Prostate gland (tissue), 2 donors: ENCODE measurements at regions not wholly inside any gene's neighbourhood (a gene's known extent, or its start where the extent isn't known, plus 50 kb on each side); places are given as distances from the start of the nearest gene placed in this dataset.

ENCODE experiments used
- DNase-seq: peaks from one replicate; pipeline ENCODE4 v3.0.0-alpha.2; 2019; ENCODE audit warnings: low spot score
- H3K27ac ChIP-seq, 2 donors: fragments of 200-600 bp; sonication (generic); 2 replicates each; pipeline ENCODE4 v1.5.1; 2017 to 2019
- H3K27me3 ChIP-seq: fragments of 200-600 bp; sonication (generic); replicated peaks from 2 replicates; pipeline ENCODE4 v1.5.1; 2019; ENCODE audit not compliant: insufficient read depth
- H3K36me3 ChIP-seq, 2 donors: fragments of 200-600 bp; sonication (generic); 1 replicate in 1 of 2; 2 replicates in 1 of 2; pipeline versions ENCODE4 v1.5.1 to v1.8.1; 2017 to 2019
- H3K4me1 ChIP-seq: fragments of 200-600 bp; sonication (generic); replicated peaks from 2 replicates; pipeline ENCODE4 v1.5.1; 2019
- H3K4me3 ChIP-seq, 2 donors: fragments of 200-600 bp; sonication (generic); 2 replicates each; pipeline ENCODE4 v1.5.1; 2017 to 2019
- H3K9me3 ChIP-seq: fragments of 200-600 bp; sonication (generic); 2 replicates; pipeline ENCODE4 v1.5.1; 2017
- CTCF ChIP-seq, 4 experiments: fragments of 200-600 bp in 2 of 4; fragments of 450-650 bp in 2 of 4; sonication (generic) in 2 of 4; IDR thresholded peaks; 1 replicate in 3 of 4; 2 replicates in 1 of 4; pipeline ENCODE4 v1.5.1; 2016 to 2019; ENCODE audit warnings: antibody characterized with exemption in 4 of 4, mild to moderate bottlenecking in 2 of 4, moderate library complexity in 2 of 4
- POLR2A ChIP-seq: fragments of 450-650 bp; IDR thresholded peaks from one replicate; pipeline ENCODE4 v1.6.1; 2016; ENCODE audit warnings: antibody characterized with exemption, mild to moderate bottlenecking
- POLR2AphosphoS5 ChIP-seq: sonication (generic); formaldehyde crosslinking; IDR thresholded peaks from one replicate; pipeline ENCODE4 v1.6.1; 2017; ENCODE audit warnings: antibody characterized with exemption
- WGBS: methylation state at CpG from one replicate; pipeline ENCODE4 v1.1.5; 2018; 5-methylcytosine and 5-hydroxymethylcytosine counted together
- intact Hi-C: fragments of 100-400 bp; cut with DNase I; formaldehyde crosslinking; loops from one replicate; pipeline ENCODE4 v1.14.2; 2022

DNA sequence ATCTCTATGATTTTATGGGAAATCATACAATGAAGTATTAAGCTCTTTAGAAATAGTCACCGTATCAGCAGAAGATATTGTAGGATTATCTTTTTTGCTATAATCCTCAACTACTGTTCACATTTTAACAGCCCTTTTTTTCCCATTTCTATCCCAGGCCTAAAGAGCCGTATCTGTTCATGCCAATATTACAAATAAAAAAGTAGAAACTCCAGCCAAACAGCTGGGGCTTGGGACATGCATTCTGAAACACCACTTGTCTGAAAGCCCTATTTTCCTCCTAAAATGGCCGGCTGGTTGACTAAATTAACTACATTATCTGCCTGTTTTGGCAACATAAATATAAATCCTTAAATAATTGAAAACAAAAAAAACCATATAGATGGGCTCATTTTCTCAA, 477.8 kb downstream of the CDH2 start:
- Histone ChIP-seq H3K4me1 (no peaks in the 10 kb centered on the region), H3K4me3 (no peak overlapping the region), H3K27ac (no peak overlapping the region), H3K9me3 (no peaks in the 10 kb centered on the region), H3K27me3 (no peaks in the 10 kb centered on the region), H3K36me3 (no peaks in the 10 kb centered on the region)
- 70% methylated on average over 3 of the region's 3 CpGs for WGBS
- intact Hi-C loops, result no loop called here
- TF ChIP-seq POLR2AphosphoS5, result no peak
- no peak for TF ChIP-seq POLR2A
- TF ChIP-seq CTCF (IDR thresholded peaks at IDR 0.05), result no peak
- DNase-seq, result no peak

DNA sequence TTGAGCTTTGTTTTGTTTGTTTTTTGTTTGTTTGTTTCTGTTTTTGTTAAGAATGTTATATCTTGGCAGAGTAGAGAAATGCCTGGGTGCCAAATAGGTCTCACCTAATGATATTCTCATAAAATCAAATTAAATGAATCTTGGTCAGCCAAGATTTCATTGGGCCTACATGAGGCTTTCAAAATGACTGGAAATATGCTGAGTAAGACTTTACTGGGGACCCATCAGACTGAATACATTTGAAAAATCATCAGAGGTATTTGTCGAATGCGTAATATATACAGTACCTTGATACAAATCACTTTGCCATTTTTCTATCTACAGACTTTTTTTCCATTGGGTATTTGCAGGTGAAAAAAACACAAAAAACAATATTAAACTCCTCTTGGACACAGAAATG, 480.8 kb downstream of the CDH2 start:
- no peak overlapping the region for H3K4me3 ChIP-seq
- no peak overlapping the region for H3K27ac ChIP-seq
- no peak for TF ChIP-seq POLR2AphosphoS5
- no peak for TF ChIP-seq CTCF (IDR thresholded peaks at IDR 0.05)
- no peak for TF ChIP-seq POLR2A
- intact Hi-C loops, result no loop called here
- H3K4me1 ChIP-seq, result no peaks in the 10 kb centered on the region
- no peak for DNase-seq
- 100% methylated on average over 2 of the region's 2 CpGs for WGBS
- H3K36me3 ChIP-seq, result no peaks in the 10 kb centered on the region
- H3K9me3 ChIP-seq, result no peaks in the 10 kb centered on the region
- H3K27me3 ChIP-seq, result no peaks in the 10 kb centered on the region

DNA sequence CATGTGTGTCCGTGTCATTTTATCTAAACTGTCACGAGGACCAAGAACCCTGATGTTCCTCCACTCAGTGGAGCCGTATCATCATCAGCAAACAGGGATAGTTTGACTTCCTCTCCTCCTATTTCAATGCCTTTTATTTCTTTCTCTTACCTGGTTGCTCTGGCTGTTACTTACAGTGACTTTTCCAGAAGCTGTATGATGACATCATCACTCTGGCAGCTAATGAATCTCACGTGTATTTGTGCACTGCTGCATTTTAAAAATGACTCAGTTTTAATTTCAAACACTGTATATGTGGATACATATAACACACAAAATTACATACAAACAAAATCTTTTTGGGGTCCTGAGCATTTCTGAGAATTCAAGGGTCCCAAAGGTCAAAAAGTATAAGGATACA, 481.4 kb downstream of the CDH2 start:
- Histone ChIP-seq H3K27ac (no peak overlapping the region), H3K36me3 (no peaks in the 10 kb centered on the region), H3K27me3 (no peaks in the 10 kb centered on the region), H3K4me3 (no peak overlapping the region), H3K4me1 (no peaks in the 10 kb centered on the region), H3K9me3 (no peaks in the 10 kb centered on the region)
- 59% methylated on average over 4 of the region's 4 CpGs for WGBS
- TF ChIP-seq POLR2A (no peak), POLR2AphosphoS5 (no peak), CTCF (IDR thresholded peaks at IDR 0.05) (no peak)
- intact Hi-C loops, result no loop called here
- DNase-seq, result no peak

- 88% methylated on average over 7 of the region's 7 CpGs for WGBS
- no peaks in the 10 kb centered on the region for H3K36me3 ChIP-seq
- H3K4me3 ChIP-seq, result no peak overlapping the region
- intact Hi-C loops, result no loop called here
- no peak overlapping the region for H3K27ac ChIP-seq
- DNase-seq, result no peak
- TF ChIP-seq POLR2A (no peak), CTCF (IDR thresholded peaks at IDR 0.05) (no peak), POLR2AphosphoS5 (no peak)
- H3K9me3 ChIP-seq, result no peaks in the 10 kb centered on the region
- no peaks in the 10 kb centered on the region for H3K4me1 ChIP-seq
- H3K27me3 ChIP-seq, result no peaks in the 10 kb centered on the region
Measured at GRCh38 chr18:27695052-27695451, 481.9 kb downstream of the CDH2 start.

- TF ChIP-seq POLR2AphosphoS5, result no peak
- DNase-seq, result no peak
- H3K36me3 ChIP-seq, result no peaks in the 10 kb centered on the region
- no peaks in the 10 kb centered on the region for H3K9me3 ChIP-seq
- H3K27ac ChIP-seq, result no peak overlapping the region
- intact Hi-C loops, result no loop called here
- no peaks in the 10 kb centered on the region for H3K27me3 ChIP-seq
- no peak overlapping the region for H3K4me3 ChIP-seq
- H3K4me1 ChIP-seq, result no peaks in the 10 kb centered on the region
- WGBS, result 85% methylated on average over 1 of the region's 1 CpG
Measured at GRCh38 chr18:27688581-27688980, 488.3 kb downstream of the CDH2 start.
